OCI-LY3 (cell line): ENCODE measurements at regions not wholly inside any gene's neighbourhood (a gene's known extent, or its start where the extent isn't known, plus 50 kb on each side); places are given as distances from the start of the nearest gene placed in this dataset.

Experiments
- CTCF ChIP-seq: fragments of 200-600, 300-600 bp; sonication (generic); IDR thresholded peaks from 2 replicates; pipeline ENCODE4 v1.5.1; 2014; ENCODE audit warnings: antibody characterized with exemption, low read length, low read depth
- EZH2phosphoT487 ChIP-seq: fragments of 200-600 bp; shearing (Covaris generic); IDR thresholded peaks from 2 replicates; pipeline ENCODE4 v1.6.1; 2018; ENCODE audit warnings: antibody characterized with exemption, mixed run types, low read depth

GRCh38 chr9:65444943-65445342 is 159.9 kb upstream of the FOXD4L5 start:
- TF ChIP-seq CTCF (no peak), EZH2phosphoT487 (no peak)
